LNCAP (cell line): ENCODE measurements at regions not wholly inside any gene's neighbourhood (a gene's known extent, or its start where the extent isn't known, plus 50 kb on each side); places are given as distances from the start of the nearest gene placed in this dataset.

Experiments used
- TF ChIP-seq, protein P1 (sequence below): fragments of 450-650 bp; IDR thresholded peaks from 2 replicates; pipeline ENCODE4 v1.5.1; 2017; ENCODE audit warnings: mild to moderate bottlenecking

DNA sequence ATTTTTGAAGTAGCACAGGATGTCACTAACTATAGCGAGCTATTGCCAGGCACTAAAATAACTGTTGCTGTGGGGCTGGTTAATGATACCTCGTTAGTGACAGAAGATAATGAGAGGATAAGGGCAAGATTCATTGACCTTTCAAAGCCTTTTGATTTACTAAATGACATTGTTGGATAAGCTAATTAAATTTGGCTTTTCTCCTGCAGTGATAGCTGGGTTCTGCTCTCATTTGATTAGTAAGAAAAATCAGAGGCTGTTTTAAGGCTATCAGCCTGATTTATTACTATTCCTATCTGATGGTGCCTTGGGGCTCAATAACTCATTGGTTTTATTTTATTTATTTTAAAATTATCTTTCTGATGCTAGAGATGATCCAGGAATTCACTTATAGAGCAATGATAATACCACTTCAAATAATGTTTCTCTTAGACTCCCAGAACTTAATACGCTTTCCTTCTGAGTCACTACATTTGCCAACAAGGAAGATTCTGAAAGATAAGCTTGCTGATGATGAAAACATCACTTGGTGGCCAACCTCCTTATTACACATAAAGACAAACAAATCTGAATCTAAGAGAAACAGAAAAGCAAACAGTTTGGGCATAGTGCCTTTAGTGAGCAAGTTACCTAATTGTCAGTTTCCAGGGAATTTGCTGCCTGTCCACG, 501.3 kb upstream of the ARGLU1 start:
- TF ChIP-seq, protein P1, sequence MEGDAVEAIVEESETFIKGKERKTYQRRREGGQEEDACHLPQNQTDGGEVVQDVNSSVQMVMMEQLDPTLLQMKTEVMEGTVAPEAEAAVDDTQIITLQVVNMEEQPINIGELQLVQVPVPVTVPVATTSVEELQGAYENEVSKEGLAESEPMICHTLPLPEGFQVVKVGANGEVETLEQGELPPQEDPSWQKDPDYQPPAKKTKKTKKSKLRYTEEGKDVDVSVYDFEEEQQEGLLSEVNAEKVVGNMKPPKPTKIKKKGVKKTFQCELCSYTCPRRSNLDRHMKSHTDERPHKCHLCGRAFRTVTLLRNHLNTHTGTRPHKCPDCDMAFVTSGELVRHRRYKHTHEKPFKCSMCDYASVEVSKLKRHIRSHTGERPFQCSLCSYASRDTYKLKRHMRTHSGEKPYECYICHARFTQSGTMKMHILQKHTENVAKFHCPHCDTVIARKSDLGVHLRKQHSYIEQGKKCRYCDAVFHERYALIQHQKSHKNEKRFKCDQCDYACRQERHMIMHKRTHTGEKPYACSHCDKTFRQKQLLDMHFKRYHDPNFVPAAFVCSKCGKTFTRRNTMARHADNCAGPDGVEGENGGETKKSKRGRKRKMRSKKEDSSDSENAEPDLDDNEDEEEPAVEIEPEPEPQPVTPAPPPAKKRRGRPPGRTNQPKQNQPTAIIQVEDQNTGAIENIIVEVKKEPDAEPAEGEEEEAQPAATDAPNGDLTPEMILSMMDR: no peak

DNA sequence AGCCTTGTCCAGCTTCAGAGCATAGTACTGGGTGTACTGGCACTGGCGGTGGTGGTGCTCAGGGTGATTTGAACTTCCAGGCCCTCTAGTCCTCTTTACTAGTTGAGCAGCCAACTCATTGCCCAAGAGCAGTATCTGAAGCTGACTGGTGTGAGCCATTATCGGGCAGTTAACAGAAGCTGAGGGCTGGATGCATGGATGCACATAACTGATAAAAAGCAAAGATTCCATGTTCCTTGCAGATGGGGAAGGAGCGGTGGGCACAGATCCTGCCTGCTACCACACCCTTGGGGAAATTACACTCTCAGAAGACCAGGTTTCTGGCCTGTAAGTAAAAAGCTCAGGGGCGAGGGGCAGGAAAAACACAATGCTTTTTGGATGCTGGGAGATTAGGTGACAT, 499.4 kb upstream of the ARGLU1 start:
- TF ChIP-seq, protein P1: no peak

DNA sequence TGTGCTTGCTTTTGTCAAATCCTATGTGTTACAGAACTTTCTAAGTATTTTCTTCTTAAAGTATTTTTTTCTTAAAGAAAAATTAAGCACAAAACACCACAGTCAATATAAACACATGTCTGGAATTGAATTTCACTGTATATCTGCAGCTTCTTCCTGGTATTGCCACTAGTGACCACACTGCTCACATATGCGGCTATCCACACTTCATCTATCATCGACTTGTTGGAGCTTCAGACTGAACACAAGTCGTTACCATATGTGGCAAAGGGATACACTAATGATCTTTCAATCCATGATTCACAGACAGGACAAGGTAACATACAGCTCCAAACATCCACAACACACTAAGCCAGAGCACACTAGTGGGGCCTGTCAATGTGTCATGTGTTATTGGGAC, 498.4 kb upstream of the ARGLU1 start:
- TF ChIP-seq, protein P1: no peak

DNA sequence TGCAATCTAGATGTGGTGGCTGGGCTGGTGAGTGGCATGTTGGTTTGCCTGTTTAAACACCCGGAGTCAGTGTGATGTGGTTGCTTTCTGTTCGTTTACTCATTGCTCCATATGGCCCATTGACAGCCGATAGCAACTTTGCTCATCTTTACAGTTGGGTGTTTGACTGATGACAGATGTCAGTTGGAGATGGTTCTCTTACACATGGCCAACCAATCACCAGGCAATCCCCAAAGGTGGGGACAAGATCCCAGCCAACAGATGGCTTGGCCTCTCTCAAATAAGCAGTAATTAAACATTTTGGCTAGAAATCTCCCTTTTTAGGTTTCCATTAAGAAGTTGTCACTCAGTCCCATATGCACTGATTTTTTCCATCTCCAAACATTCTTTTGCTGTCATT, 497.1 kb upstream of the ARGLU1 start:
- TF ChIP-seq, protein P1: no peak

DNA sequence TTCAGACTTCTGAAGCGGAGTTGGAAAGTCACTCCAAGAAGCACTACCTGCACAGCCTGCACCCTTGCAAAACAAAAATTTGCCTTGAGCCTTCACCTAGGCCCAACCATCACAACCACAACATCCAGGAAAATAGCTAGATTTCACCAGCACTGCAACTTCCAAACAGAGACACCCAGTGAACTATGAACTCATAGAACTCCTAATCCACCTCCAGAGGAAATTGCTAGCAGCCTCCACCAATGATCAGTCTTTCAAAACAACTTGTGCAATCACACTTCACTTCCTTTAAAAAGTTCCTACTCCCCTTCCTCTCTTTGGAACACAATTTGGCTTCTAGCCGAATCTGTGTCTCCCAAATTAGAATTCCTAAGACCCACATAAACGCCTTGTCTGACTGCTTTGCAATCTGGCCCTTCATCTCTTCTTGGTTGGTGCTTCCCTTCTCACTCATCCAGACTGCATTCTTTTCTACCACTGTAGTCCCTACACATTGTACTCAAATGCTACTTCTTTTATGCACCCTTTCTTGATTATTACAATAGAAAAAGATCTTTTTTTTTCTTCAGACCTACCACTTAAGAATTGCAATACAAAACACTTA, 489.2 kb upstream of the ARGLU1 start:
- TF ChIP-seq, protein P1: no peak

DNA sequence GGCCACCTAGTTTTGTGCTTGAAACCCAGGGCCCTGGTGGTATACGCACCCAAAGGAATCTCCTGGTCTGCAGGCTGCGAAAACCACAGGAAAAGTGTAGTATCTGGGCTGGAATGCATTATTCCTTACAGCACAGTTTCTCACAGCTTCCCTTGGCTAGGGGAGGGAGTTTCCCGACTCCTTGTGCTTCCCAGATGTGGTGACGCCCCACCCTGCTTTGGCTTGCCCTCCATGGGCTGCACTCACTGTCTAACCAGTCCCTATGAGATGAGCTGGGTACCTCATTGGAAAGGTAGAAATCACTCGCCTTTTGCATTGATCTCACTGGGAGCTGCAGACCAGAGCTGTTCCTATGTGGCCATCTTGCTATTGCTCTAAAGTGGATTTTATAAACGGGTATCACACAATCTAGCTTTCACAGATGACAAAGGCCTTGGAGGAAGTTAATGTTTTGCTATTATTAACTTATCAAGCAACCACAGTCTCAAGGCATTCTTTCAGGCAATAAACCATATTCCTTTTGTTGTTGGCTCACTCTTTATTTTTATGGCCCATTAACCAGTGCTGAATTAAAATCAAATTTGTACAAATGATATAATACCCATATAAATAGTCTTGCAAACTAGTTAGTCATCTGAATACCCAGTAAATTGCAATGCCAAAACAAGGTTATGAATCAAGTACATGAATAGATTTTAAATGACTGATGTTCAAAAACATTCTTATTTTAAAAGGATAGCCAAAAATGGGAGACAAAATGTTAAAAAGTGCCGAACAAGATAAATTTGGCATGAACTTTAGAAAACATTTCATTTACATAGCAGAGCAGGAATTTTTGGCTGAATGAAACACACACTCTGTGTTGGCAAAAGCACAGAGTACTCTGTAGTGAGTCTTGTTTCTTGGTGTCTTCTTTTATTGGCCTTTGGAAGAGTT, 475.4 kb upstream of the ARGLU1 start:
- TF ChIP-seq, protein P1: no peak

DNA sequence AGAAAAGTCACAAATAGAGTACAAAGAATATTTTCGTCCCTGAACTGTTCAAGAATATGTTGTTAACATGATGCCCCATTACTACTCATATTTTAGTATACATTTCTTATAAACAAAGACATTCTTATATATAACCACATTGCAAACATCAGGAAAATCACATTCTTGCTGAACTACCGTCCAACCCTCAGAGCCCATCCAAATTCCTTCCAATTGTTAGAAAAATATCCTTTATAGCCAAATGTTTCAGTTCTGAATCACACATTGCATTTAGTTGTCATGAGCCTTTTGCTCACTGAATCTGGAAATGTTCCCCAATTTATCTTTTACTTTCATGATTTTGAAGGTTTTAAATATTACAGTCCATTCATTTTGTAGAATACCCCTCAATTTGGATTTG, 467.8 kb upstream of the ARGLU1 start:
- TF ChIP-seq, protein P1: no peak
